SK-N-MC (cell line): ENCODE measurements at regions not wholly inside any gene's neighbourhood (a gene's known extent, or its start where the extent isn't known, plus 50 kb on each side); places are given as distances from the start of the nearest gene placed in this dataset.

Source experiments
- EZH2 ChIP-seq: fragments of 200-600 bp; sonication (generic); IDR thresholded peaks from one replicate; pipeline ENCODE4 v1.6.1; 2017; ENCODE audit warnings: antibody characterized with exemption
- FOXP2 ChIP-seq: optimal IDR thresholded peaks from 2 replicates; pipeline ENCODE3; 2011; ENCODE audit warnings: mild to moderate bottlenecking, moderate library complexity; ENCODE audit not compliant: insufficient read depth; ENCODE audit errors: extremely low read length, control extremely low read depth
- POLR2AphosphoS5 ChIP-seq: IDR thresholded peaks from 2 replicates; pipeline ENCODE4 v1.6.1; 2012; ENCODE audit warnings: mild to moderate bottlenecking, low read depth, low read length, borderline replicate concordance

DNA sequence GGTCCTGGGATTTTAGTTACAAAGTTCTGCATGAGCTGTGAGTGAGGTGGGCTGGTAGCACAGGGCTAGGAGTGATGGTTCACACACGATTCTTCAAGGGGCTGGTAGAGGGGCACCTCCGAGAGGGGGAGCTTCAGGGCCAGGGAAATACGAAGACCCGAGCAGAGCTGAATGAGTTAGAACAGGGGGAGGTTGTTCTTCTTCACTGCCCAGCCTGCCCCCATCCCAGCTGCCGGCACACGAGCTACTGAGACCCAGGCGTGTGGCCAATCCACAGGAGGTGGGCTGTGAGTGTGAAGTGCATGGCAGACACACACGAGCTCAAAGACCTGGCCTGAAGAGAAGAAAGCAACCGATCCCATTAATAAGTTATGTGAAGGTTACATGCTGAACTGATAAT is 256.2 kb upstream of the ZNF32 start:
- TF ChIP-seq EZH2 (no peak), POLR2AphosphoS5 (no peak), FOXP2 (no peak)
